D721Med (cell line): ENCODE measurements at regions not wholly inside any gene's neighbourhood (a gene's known extent, or its start where the extent isn't known, plus 50 kb on each side); places are given as distances from the start of the nearest gene placed in this dataset.
"Not testable (repeated sequence)": the region's sequence is repeated elsewhere in the genome, so short reads cannot be mapped to it uniquely, and the experiment has no call there.

Source experiments
- DNase-seq: peaks from one replicate; pipeline ENCODE4 v3.0.0; 2011; ENCODE audit warnings: low spot score; ENCODE audit not compliant: insufficient read length
- FAIRE-seq: peaks from 2 replicates; lab custom pipeline; 2011; peaks lifted over from hg19 to GRCh38; lab: Jason Lieb, UNC
- TF ChIP-seq, protein P1 (sequence below): IDR thresholded peaks from 2 replicates; pipeline ENCODE4 v1.5.1; 2012; ENCODE audit warnings: mild to moderate bottlenecking, control low read depth; ENCODE audit not compliant: insufficient read depth; ENCODE audit errors: missing control alignments

DNA sequence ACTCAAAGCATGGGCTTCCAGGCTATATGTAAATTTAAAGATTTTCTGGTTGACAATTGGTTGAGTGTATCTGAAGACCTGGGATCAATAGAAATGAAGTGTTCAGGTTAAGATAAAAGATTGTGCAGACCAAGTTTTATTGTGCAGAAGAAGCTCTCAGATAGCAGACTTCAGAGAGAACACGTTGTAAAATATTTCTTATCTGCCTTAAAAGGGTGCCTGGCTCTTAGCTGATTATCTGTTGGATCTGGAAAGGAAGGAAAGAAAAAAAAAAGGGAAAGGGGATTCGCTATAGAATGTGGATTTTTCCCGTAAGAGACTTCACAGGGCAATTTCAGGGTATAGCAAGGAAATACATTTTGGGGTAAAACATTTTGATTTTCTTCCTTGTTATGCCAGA is 523.2 kb downstream of the EDEM1 start:
- FAIRE-seq, result no peak
- TF ChIP-seq, protein P1, sequence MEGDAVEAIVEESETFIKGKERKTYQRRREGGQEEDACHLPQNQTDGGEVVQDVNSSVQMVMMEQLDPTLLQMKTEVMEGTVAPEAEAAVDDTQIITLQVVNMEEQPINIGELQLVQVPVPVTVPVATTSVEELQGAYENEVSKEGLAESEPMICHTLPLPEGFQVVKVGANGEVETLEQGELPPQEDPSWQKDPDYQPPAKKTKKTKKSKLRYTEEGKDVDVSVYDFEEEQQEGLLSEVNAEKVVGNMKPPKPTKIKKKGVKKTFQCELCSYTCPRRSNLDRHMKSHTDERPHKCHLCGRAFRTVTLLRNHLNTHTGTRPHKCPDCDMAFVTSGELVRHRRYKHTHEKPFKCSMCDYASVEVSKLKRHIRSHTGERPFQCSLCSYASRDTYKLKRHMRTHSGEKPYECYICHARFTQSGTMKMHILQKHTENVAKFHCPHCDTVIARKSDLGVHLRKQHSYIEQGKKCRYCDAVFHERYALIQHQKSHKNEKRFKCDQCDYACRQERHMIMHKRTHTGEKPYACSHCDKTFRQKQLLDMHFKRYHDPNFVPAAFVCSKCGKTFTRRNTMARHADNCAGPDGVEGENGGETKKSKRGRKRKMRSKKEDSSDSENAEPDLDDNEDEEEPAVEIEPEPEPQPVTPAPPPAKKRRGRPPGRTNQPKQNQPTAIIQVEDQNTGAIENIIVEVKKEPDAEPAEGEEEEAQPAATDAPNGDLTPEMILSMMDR, result no peak
- no peak for DNase-seq

DNA sequence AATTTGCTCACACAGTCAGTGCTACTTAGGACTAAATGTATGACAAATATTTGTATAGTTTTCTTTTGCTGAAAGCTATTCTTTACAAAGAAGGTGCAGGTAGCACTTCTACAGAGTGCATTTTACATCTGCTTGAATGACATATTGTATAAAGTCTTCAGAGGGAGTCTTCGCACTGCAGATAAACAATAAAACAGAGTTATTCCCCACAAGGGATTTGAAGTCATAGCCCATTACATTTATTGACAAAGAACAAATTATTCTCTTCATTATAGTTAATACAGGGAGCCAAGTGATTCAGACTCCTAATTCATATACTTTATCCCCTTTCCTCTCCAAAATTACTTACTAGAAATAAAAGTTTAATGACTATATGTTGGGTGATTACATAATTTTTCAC is 529.7 kb downstream of the EDEM1 start:
- no peak for DNase-seq
- no peak for FAIRE-seq
- TF ChIP-seq, protein P1, result no peak

DNA sequence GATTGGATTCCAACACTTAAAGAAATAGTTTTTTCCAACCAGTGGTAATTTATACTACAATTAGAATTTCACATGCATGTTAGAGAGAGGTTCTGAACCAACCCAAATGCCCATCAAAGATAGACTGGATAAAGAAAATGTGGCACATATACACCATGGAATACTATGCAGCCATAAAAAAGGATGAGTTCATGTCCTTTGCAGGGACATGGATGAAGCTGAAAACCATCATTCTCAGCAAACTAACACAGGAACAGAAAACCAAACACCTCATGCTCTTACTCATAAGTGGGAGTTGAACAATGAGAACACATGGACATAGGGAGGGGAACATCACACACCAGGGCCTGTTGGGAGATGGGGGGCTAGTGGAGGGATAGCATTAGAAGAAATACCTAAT is 532.2 kb downstream of the EDEM1 start:
- not testable (repeated sequence) for DNase-seq, FAIRE-seq

DNA sequence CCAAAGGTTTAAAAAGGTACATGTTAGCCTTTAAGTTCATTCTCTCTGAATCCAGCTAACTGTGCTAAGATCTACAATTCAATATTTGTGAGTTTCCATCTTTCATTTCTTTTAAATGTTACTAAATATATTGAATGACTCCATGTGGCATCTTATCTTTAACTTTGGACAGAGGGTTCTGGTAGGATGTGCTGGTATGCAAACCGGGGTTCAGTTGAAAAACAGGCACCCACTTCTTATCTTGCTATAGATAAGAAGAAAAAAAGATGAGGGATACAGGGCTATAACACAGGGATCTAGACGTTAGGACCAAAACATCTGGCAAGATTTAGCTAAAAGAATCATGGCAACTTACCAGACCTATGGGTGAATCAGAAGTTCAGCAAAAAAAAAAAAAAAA is 538.3 kb downstream of the EDEM1 start:
- FAIRE-seq (no peak), DNase-seq (no peak)
- TF ChIP-seq, protein P1, result no peak

DNA sequence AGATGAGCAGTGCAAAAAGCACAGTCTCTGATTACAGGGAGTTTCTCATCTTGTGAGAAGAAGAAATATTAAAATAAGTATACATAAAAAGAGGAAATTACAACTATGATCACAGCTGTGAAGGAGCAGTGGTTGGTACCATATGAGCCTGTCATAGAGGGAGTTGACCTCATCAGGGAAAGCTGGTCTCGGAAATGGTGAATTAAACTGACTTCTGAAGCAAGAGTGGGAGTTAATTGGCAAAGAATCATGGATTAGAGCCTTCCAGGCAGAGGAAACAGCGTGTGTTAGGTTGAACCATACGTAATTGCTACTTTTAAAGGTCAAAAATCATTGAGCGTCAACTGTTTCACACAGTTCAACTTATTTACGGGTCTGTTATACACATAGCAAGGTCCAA is 539.1 kb downstream of the EDEM1 start:
- TF ChIP-seq, protein P1, result no peak
- FAIRE-seq, result no peak
- no peak for DNase-seq

DNA sequence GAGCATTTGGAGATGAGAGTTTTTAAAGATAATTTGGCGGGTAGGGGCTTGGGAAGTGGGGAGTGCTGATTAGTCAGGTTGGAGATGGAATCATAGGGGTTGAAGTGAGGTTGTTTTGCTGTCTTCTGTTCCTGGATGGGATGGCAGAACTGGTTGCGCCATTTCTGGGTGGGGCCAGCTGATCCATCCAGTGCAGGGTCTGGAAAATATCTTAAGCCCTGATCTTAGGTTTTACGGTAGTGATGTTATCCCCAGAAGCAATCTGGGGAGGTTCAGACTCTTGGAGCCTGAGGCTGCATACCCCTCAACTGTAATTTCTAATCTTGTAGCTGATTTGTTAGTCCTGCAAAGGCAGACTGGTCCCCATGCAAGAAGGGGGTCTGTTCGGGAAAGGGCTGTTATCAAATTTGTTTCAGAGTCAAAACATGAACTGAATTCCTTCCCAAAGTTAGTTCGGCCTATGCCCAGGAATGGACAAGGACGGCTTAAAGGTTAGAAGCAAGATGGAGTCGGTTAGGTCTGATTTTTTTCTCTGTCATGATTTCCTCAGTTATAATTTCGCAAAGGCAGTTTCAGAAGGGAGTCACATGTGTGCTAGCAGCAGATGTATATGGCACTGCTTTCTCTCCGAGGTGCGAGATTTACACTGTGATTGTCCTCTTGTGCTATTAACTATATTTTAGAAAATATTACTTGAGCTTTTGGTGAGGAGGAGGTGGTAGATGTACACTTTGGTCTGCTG is 540.4 kb downstream of the EDEM1 start:
- TF ChIP-seq, protein P1, result no peak
- no peak for DNase-seq
- no peak for FAIRE-seq

DNA sequence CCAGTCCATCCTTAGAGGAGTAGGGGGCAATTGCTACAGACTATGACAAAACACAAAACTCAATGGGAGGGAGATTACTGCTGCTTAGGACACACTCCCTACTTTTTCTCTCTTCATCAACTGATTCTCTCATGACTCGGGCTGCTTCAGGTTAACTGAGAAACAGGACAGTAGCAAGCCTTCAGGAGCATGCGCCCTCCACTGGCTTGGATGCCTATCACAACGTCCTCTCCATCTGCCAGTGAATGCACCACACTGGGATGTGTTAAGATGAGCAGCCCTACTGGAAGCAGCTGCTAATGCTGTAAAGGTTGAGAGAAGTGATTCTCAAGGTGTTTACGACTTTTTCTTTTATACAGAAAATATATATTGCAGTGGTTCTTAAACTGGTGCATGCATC is 542.3 kb downstream of the EDEM1 start:
- DNase-seq (no peak), FAIRE-seq (no peak)
- TF ChIP-seq, protein P1, result no peak
